ENCODE measurements at regions not wholly inside any gene's neighbourhood (a gene's known extent, or its start where the extent isn't known, plus 50 kb on each side); places are given as distances from the start of the nearest gene placed in this dataset.

DNA sequence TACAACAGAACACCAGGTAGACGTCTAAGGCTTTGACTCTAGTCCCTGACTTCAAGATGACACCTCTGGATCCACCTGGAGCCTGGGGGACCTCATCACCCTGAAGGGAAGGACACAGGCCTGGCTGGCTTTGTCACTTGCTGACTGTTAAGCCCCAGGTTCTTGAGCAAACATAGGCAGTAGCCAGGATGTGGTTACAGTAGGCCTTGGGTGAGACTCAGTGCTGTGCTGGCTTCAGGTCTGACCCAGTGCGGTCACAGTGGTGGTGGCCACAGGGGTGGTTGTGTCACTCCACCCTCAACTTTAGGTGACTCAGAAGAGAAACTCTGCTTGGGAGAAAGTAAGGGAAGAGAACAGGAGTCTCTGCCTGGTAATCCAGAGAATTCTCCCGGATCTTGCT is 497.8 kb downstream of the UQCRFS1 start:
- H2BK15ac ChIP-seq (ENCODE audit: low read depth, low read length), result no peak overlapping the region
- DNase-seq, result no peak
- H2BK120ac ChIP-seq (ENCODE audit: low read depth, low read length, poor library complexity, severe bottlenecking), result no peak overlapping the region
- no peak overlapping the region for H3K9ac ChIP-seq (ENCODE audit: extremely low read depth, insufficient read length, low read length)
- no peak overlapping the region for H4K91ac ChIP-seq (ENCODE audit: insufficient read length, low read depth, low read length)
- H3K27me3 Mint-ChIP-seq (ENCODE audit: low read depth), result no peaks in the 10 kb centered on the region
- H2BK12ac ChIP-seq (ENCODE audit: insufficient read length, low read depth, low read length), result no peak overlapping the region
- no peak overlapping the region for H3K23ac ChIP-seq (ENCODE audit: insufficient read length, low read depth, low read length)
- no peak overlapping the region for H4K8ac ChIP-seq (replicated peaks; ENCODE audit: insufficient read length, low read depth, low read length)
- TF ChIP-seq, protein P1, sequence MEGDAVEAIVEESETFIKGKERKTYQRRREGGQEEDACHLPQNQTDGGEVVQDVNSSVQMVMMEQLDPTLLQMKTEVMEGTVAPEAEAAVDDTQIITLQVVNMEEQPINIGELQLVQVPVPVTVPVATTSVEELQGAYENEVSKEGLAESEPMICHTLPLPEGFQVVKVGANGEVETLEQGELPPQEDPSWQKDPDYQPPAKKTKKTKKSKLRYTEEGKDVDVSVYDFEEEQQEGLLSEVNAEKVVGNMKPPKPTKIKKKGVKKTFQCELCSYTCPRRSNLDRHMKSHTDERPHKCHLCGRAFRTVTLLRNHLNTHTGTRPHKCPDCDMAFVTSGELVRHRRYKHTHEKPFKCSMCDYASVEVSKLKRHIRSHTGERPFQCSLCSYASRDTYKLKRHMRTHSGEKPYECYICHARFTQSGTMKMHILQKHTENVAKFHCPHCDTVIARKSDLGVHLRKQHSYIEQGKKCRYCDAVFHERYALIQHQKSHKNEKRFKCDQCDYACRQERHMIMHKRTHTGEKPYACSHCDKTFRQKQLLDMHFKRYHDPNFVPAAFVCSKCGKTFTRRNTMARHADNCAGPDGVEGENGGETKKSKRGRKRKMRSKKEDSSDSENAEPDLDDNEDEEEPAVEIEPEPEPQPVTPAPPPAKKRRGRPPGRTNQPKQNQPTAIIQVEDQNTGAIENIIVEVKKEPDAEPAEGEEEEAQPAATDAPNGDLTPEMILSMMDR (conservative IDR thresholded peaks at IDR 0.05), result no peak
- no peak overlapping the region for H3T11ph ChIP-seq (ENCODE audit: low read length)
- H3K56ac ChIP-seq (ENCODE audit: insufficient read length, low read depth, low read length), result no peak overlapping the region
- no CpG with 5 or more reads among the region's 3 CpGs for WGBS (ENCODE audit: extremely low coverage, insufficient read length, low lambda C conversion rate)
- H2BK20ac ChIP-seq (ENCODE audit: low read depth, low read length, poor library complexity, severe bottlenecking), result no peak overlapping the region
- no peaks in the 10 kb centered on the region for H3K36me3 Mint-ChIP-seq (ENCODE audit: insufficient read depth in 1 of 3, low read depth in 3 of 3)
- H3K4me1 ChIP-seq (ENCODE audit: insufficient read depth, low read length), result no peaks in the 10 kb centered on the region
- no peak overlapping the region for H3K27ac ChIP-seq (ENCODE audit: insufficient read length, low read depth, low read length)
- no peak overlapping the region for H3K4me2 ChIP-seq (ENCODE audit: insufficient read depth, insufficient read length, low read length)
- no peaks in the 10 kb centered on the region for H4K20me1 ChIP-seq (ENCODE audit: control insufficient read depth, insufficient read depth, insufficient read length)
- H3K4me1 Mint-ChIP-seq, result no peaks in the 10 kb centered on the region
- H2BK5ac ChIP-seq (ENCODE audit: insufficient read length, low read length), result no peak overlapping the region
- no peak overlapping the region for H4K5ac ChIP-seq (ENCODE audit: insufficient read length, low read depth, low read length)
- no peak overlapping the region for H3K4me3 Mint-ChIP-seq
- H3K27ac Mint-ChIP-seq, result no peak overlapping the region
- no peaks in the 10 kb centered on the region for H3K23me2 ChIP-seq (ENCODE audit: insufficient read length, low read depth, low read length, poor library complexity, severe bottlenecking)
- peaks cover 3 to 5% of the 10 kb centered on the region in 2 experiments; a peak in 3 of 5 replicates for H3K9me3 Mint-ChIP-seq
- no peaks in the 10 kb centered on the region for H3K79me2 ChIP-seq (ENCODE audit: insufficient read depth, low read length)
- no peaks in the 10 kb centered on the region for H3K9me3 ChIP-seq (ENCODE audit: control insufficient read depth, low read depth, low read length)
- no peak overlapping the region for H2AFZ ChIP-seq (ENCODE audit: low read length)
- H2AK5ac ChIP-seq (ENCODE audit: insufficient read length, low read length), result no peak overlapping the region
- H3K18ac ChIP-seq (ENCODE audit: insufficient read length, low read depth, low read length), result no peak overlapping the region
- H3K27me3 ChIP-seq (ENCODE audit: insufficient read depth, low read length), result no peaks in the 10 kb centered on the region
- no peak overlapping the region for H3K14ac ChIP-seq (ENCODE audit: insufficient read depth, low read length)
- H3K4ac ChIP-seq (ENCODE audit: low read depth, low read length), result no peak overlapping the region
- no peaks in the 10 kb centered on the region for H3K79me1 ChIP-seq (ENCODE audit: insufficient read depth, low read depth, low read length, poor library complexity, severe bottlenecking)
